ENCODE measurements at regions not wholly inside any gene's neighbourhood (a gene's known extent, or its start where the extent isn't known, plus 50 kb on each side); places are given as distances from the start of the nearest gene placed in this dataset.

DNA sequence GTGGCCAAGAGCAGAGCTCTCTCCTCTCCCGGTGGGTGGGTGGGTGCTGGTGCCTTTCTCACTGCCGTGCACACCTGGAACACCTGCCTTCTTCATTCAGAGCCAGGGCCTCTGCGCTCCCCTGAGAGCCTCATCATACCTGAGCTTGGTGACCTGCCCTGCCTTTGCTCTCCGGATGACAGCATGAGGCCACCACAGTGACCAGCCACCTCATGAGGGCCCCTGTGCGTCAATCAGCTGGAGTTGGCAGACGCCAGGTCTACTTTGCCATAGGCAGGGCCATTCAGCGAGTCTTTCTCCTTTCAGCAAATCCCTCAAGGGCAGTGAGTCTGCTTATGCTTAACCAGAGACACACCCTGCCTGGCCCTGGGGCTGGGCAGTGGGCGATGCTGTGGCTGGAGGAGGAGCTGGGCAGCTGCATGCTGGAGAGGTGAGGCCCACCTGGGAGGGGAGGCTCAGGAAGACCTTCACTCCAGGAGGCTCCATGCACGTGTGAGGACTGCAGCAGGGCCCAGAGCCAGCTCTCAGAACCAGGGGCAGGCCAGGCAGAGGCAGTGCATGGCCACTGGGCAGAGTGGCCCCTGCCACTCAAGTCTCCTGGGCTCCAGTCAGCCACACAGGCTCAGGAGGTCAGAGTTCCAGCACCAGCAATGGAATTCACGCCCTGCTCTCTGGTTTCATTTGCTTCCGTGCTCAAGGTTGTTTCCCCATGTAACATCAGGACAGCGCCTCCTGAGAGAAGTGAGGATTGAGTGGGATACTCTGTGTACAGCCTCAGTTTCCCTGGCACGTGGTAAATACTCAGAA, 417.5 kb upstream of the MYT1L start:
- Histone ChIP-seq H3K36me3 (no peaks in the 10 kb centered on the region), H3K4me1 (no peaks in the 10 kb centered on the region), H3K4me3 (no peak overlapping the region), H3K9me3 (no peaks in the 10 kb centered on the region), H3K27me3 (no peaks in the 10 kb centered on the region), H3K27ac (no peak overlapping the region)
- TF ChIP-seq, protein P1, sequence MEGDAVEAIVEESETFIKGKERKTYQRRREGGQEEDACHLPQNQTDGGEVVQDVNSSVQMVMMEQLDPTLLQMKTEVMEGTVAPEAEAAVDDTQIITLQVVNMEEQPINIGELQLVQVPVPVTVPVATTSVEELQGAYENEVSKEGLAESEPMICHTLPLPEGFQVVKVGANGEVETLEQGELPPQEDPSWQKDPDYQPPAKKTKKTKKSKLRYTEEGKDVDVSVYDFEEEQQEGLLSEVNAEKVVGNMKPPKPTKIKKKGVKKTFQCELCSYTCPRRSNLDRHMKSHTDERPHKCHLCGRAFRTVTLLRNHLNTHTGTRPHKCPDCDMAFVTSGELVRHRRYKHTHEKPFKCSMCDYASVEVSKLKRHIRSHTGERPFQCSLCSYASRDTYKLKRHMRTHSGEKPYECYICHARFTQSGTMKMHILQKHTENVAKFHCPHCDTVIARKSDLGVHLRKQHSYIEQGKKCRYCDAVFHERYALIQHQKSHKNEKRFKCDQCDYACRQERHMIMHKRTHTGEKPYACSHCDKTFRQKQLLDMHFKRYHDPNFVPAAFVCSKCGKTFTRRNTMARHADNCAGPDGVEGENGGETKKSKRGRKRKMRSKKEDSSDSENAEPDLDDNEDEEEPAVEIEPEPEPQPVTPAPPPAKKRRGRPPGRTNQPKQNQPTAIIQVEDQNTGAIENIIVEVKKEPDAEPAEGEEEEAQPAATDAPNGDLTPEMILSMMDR (IDR thresholded peaks at IDR 0.05) = no peak
- ATAC-seq = no peak
- intact Hi-C loops (cut with DNase I) = no loop called here
- DNase-seq = no peak

DNA sequence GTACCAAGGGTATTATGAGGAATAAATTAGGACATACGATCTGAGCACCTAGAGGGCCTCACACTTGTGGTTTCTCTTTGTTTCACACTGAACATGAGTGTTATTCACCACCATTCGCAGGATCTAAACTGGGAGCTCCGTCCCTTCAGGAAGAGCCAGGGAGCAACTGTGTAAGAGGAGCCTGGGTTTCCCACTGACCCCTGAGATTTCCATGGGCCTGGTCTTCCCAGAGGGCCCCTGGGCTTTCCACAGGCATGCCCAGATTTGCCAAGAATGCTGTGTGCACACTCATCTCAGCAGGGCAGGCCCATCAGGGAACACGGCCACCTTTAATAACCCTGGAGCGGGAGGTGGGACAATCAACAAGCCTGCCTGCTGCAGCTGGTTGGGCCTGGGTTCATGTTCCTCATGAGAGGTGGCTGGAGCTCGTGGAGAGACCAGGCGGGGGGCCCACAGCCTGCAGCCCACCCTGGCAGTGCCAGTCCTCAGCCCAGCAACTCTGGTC, 416.8 kb upstream of the MYT1L start:
- intact Hi-C loops (cut with DNase I) = no loop called here
- Histone ChIP-seq H3K4me1 (no peaks in the 10 kb centered on the region), H3K4me3 (no peak overlapping the region), H3K27ac (no peak overlapping the region), H3K9me3 (no peaks in the 10 kb centered on the region), H3K36me3 (no peaks in the 10 kb centered on the region), H3K27me3 (no peaks in the 10 kb centered on the region)
- ATAC-seq (no peak), DNase-seq (no peak)
- TF ChIP-seq, protein P1 (IDR thresholded peaks at IDR 0.05) = no peak

DNA sequence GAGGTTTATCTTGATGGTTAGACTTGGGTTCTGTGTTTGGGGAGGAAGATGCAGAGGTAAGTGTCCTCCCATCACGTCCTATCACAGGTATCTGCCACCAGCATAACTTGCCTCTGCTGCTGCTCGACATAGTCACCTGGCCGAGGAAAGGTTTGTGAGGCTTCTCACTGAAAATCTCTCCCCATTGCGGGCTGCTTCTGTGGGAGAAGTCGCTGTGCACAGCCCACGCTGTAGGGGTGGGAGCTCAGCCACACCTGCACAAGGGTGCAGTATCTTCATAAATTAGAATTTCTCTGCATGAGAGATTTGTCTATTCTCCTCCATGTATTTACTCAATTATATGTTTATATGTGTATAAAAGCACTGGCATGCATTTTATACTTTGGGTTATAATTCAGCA, 415.7 kb upstream of the MYT1L start:
- Histone ChIP-seq H3K27ac (no peak overlapping the region), H3K36me3 (no peaks in the 10 kb centered on the region), H3K27me3 (no peaks in the 10 kb centered on the region), H3K4me3 (no peak overlapping the region), H3K4me1 (no peaks in the 10 kb centered on the region), H3K9me3 (no peaks in the 10 kb centered on the region)
- intact Hi-C loops (cut with DNase I) = no loop called here
- ATAC-seq (no peak), DNase-seq (no peak)
- TF ChIP-seq, protein P1 (IDR thresholded peaks at IDR 0.05) = no peak

DNA sequence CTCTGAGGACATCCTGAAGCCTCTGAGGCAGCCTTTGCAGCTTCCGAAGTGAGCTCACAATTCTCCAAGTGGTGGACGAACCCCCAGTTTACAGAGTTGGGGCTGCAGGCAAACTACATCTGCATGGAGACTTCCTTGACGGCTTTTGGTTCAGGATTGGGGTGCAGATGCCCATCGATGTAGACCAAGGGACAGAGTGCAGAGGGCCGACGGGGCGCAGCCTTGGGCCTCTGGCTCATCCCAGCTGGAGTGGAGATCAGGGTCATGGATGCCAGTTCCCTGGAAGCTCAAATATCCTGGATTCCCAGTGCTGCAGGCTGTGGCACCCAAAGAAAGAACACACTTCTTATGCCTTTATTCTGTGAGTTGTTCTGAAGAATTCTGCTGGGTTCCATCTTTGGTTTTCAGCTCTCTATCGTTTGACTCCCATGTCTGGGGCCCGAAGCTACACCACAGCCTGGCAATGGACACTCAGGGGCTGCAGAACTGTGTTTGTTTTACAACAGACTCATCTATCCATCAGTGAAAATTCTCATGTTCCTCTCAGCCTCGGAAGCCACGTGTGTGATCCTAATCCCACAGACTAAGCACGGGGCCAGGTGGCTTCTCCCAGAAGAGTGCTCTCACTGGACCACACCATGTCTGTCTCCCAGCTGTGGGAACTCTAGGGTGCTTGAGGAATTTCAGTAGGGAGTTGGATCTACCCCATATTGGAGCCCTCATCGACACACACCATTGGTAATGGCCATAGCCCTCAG, 414.1 kb upstream of the MYT1L start:
- Histone ChIP-seq H3K36me3 (no peaks in the 10 kb centered on the region), H3K4me3 (no peak overlapping the region), H3K4me1 (no peaks in the 10 kb centered on the region), H3K27ac (no peak overlapping the region), H3K9me3 (no peaks in the 10 kb centered on the region), H3K27me3 (no peaks in the 10 kb centered on the region)
- DNase-seq (no peak), ATAC-seq (no peak)
- TF ChIP-seq, protein P1 (IDR thresholded peaks at IDR 0.05) = no peak
- intact Hi-C loops (cut with DNase I) = no loop called here

DNA sequence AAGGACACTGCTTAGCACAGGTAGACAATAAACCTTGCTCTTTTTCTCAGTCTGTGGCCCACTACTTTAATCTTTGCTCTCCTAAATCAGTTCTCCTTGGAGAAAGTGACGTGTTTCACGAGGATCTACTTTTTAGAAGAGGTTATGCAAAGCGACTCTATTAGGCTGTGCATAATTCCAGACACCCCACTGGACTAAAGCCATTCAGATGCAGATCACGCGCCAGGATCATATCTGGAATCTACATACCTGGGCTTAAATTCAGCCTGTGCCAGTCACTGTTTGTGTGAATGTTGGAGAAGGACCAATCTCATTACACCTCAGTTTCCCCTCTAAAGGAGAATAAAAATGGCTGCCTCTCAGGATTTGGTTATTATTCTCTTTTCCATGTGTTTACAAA, 413.0 kb upstream of the MYT1L start:
- TF ChIP-seq, protein P1 (IDR thresholded peaks at IDR 0.05) = no peak
- no peaks in the 10 kb centered on the region for H3K36me3 ChIP-seq
- H3K27me3 ChIP-seq = no peaks in the 10 kb centered on the region
- DNase-seq (no peak), ATAC-seq (no peak)
- H3K27ac ChIP-seq = no peak overlapping the region
- intact Hi-C loops (cut with DNase I) = no loop called here
- no peaks in the 10 kb centered on the region for H3K4me1 ChIP-seq
- no peaks in the 10 kb centered on the region for H3K9me3 ChIP-seq
- no peak overlapping the region for H3K4me3 ChIP-seq

All from upper lobe of right lung (tissue), 1 donor.